CD4-positive, alpha-beta T cell (primary cell): ENCODE measurements at regions not wholly inside any gene's neighbourhood (a gene's known extent, or its start where the extent isn't known, plus 50 kb on each side); places are given as distances from the start of the nearest gene placed in this dataset.

Experiments
- ATAC-seq: fragments of 200-7000 bp; cut with Tn5 transposase; one replicate; pipeline ENCODE4 v1.10.0; 2022; ENCODE audit warnings: mild to moderate bottlenecking; ENCODE audit not compliant: poor library complexity
- CTCF ChIA-PET: fragments of 350-600 bp; sonication (Branson Sonifier 250); formaldehyde crosslinking; loops from one replicate; lab custom pipeline; 2021; ENCODE audit warnings: antibody characterized with exemption, inconsistent platforms; lab: Charles Lee
- POLR2A ChIA-PET: fragments of 350-600 bp; sonication (Branson Sonifier 250); formaldehyde crosslinking; loops from one replicate; lab custom pipeline; 2021; ENCODE audit warnings: antibody characterized with exemption, inconsistent platforms; lab: Charles Lee
- DNase-seq, 14 experiments: peaks; one replicate each; pipeline ENCODE4 v3.0.0-alpha.2; 2013 to 2020; ENCODE audit warnings: mixed read lengths in 2 of 14
- H3K27ac ChIP-seq, 2 donors: one replicate each; pipeline versions ENCODE4 v1.5.1 to v1.7.0; 2013; ENCODE audit warnings: low read length in 2 of 2, low read depth in 1 of 2, mild to moderate bottlenecking in 1 of 2
- H3K27me3 ChIP-seq, 2 experiments: 1 replicate in 1 of 2; 2 replicates in 1 of 2; pipeline versions ENCODE4 v1.6.1 to v1.7.0; 2013; ENCODE audit warnings: low read length in 2 of 2, control low read depth in 1 of 2, mild to moderate bottlenecking in 1 of 2, moderate library complexity in 1 of 2; ENCODE audit not compliant: insufficient read depth in 2 of 2, control insufficient read depth in 1 of 2
- H3K36me3 ChIP-seq: one replicate; pipeline ENCODE4 v1.6.1; 2013; ENCODE audit warnings: low read length, control low read depth; ENCODE audit not compliant: insufficient read depth
- H3K4me1 ChIP-seq: one replicate; pipeline ENCODE4 v1.6.1; 2013; ENCODE audit warnings: low read length, control low read depth; ENCODE audit not compliant: insufficient read depth
- H3K4me3 ChIP-seq: one replicate; pipeline ENCODE4 v1.5.1; 2013; ENCODE audit warnings: mild to moderate bottlenecking, low read length, moderate library complexity
- H3K9me3 ChIP-seq, 2 experiments: 1 replicate in 1 of 2; 2 replicates in 1 of 2; pipeline versions ENCODE4 v1.6.1 to v1.7.0; 2013; ENCODE audit warnings: low read length in 2 of 2, mild to moderate bottlenecking in 2 of 2, control low read depth in 1 of 2, moderate library complexity in 1 of 2; ENCODE audit not compliant: control insufficient read depth in 1 of 2, insufficient read depth in 1 of 2
- H3K27ac Mint-ChIP-seq: one replicate; pipeline ENCODE4 v1.8.0; 2020; ENCODE audit warnings: mixed read lengths
- H3K27me3 Mint-ChIP-seq: one replicate; pipeline ENCODE4 v1.8.0; 2021; ENCODE audit warnings: mixed read lengths
- H3K36me3 Mint-ChIP-seq: one replicate; pipeline ENCODE4 v1.8.0; 2021; ENCODE audit warnings: low read depth, mixed read lengths
- H3K4me1 Mint-ChIP-seq: one replicate; pipeline ENCODE4 v1.8.0; 2021; ENCODE audit warnings: low read depth, mixed read lengths
- H3K4me3 Mint-ChIP-seq: one replicate; pipeline ENCODE4 v1.8.0; 2020; ENCODE audit warnings: mild to moderate bottlenecking, mixed read lengths
- H3K9me3 Mint-ChIP-seq: one replicate; pipeline ENCODE4 v1.8.0; 2020; ENCODE audit warnings: mixed read lengths
- CTCF ChIP-seq: fragments of 200-600 bp; IDR thresholded peaks from one replicate; pipeline ENCODE4 v1.8.0; 2022; ENCODE audit warnings: antibody characterized with exemption, mild to moderate bottlenecking
- intact Hi-C, 2 experiments: fragments of 100-400 bp; cut with DNase I in 1 of 2; cut with micrococcal nuclease in 1 of 2; formaldehyde crosslinking; loops; one replicate each; pipeline versions ENCODE4 v1.15.1 to v1.9.0; 2023 to 2025; cut with DNase I, micrococcal nuclease

- peaks cover 0 to 3% of the 10 kb centered on the region in 2 experiments for H3K9me3 ChIP-seq
- POLR2A ChIA-PET: no interaction called here
Measured at GRCh38 chr6:40892223-40892622, 146.8 kb downstream of the UNC5CL start.

GRCh38 chr6:40891686-40892085 lies 147.3 kb downstream of the UNC5CL start:
- CTCF ChIA-PET: no interaction called here
- H3K27me3 Mint-ChIP-seq: peaks cover 6% of the 10 kb centered on the region
- no peaks in the 10 kb centered on the region for H3K4me1 Mint-ChIP-seq
- intact Hi-C loops: no loop called here
- ATAC-seq (no peak), DNase-seq (no peak)
- Histone ChIP-seq H3K27ac (no peak overlapping the region), H3K36me3 (no peaks in the 10 kb centered on the region), H3K27me3 (peaks cover 0 to 2% of the 10 kb centered on the region in 2 experiments), H3K9me3 (peaks cover 0 to 3% of the 10 kb centered on the region in 2 experiments), H3K4me1 (no peaks in the 10 kb centered on the region), H3K4me3 (no peak overlapping the region)
- H3K4me3 Mint-ChIP-seq: no peak overlapping the region
- no peak overlapping the region for H3K27ac Mint-ChIP-seq
- no peaks in the 10 kb centered on the region for H3K9me3 Mint-ChIP-seq
- no peaks in the 10 kb centered on the region for H3K36me3 Mint-ChIP-seq
- TF ChIP-seq CTCF: no peak
- POLR2A ChIA-PET: no interaction called here

More at GRCh38 chr6:40892223-40892622, 146.8 kb downstream of the UNC5CL start:
- no peak overlapping the region for H3K4me3 Mint-ChIP-seq
- CTCF ChIA-PET: no interaction called here
- Histone ChIP-seq H3K27me3 (peaks cover 0 to 4% of the 10 kb centered on the region in 2 experiments), H3K27ac (no peak overlapping the region), H3K4me3 (no peak overlapping the region), H3K36me3 (no peaks in the 10 kb centered on the region), H3K4me1 (no peaks in the 10 kb centered on the region)
- no peaks in the 10 kb centered on the region for H3K36me3 Mint-ChIP-seq
- ATAC-seq (no peak), DNase-seq (no peak)
- no peak overlapping the region for H3K27ac Mint-ChIP-seq
- H3K9me3 Mint-ChIP-seq: no peaks in the 10 kb centered on the region
- no peak for TF ChIP-seq CTCF
- H3K4me1 Mint-ChIP-seq: no peaks in the 10 kb centered on the region
- peaks cover 11% of the 10 kb centered on the region for H3K27me3 Mint-ChIP-seq
- intact Hi-C loops: no loop called here

GRCh38 chr6:40891131-40891530 lies 147.9 kb downstream of the UNC5CL start:
- Histone ChIP-seq H3K27me3 (peaks cover 0 to 2% of the 10 kb centered on the region in 2 experiments), H3K27ac (no peak overlapping the region), H3K9me3 (peaks cover 0 to 3% of the 10 kb centered on the region in 2 experiments), H3K4me3 (no peak overlapping the region), H3K36me3 (no peaks in the 10 kb centered on the region), H3K4me1 (no peaks in the 10 kb centered on the region)
- intact Hi-C loops: no loop called here
- ATAC-seq: no peak
- Mint-ChIP-seq H3K9me3 (no peaks in the 10 kb centered on the region), H3K4me1 (no peaks in the 10 kb centered on the region), H3K36me3 (no peaks in the 10 kb centered on the region), H3K27me3 (peaks cover 4% of the 10 kb centered on the region), H3K4me3 (no peak overlapping the region), H3K27ac (no peak overlapping the region)
- no peak for DNase-seq
- POLR2A ChIA-PET: no interaction called here
- no peak for TF ChIP-seq CTCF
- CTCF ChIA-PET: no interaction called here
